Peyer's patch (tissue), 4 donors: ENCODE measurements at regions not wholly inside any gene's neighbourhood (a gene's known extent, or its start where the extent isn't known, plus 50 kb on each side); places are given as distances from the start of the nearest gene placed in this dataset.

Source experiments
- CTCF ChIP-seq, 6 experiments: fragments of 450-650 bp in 4 of 6; fragments of 200-600 bp in 2 of 6; sonication (generic) in 1 of 6; IDR thresholded peaks; one replicate each; pipeline ENCODE4 v1.5.1; 2017 to 2019; ENCODE audit warnings: antibody characterized with exemption in 6 of 6, mild to moderate bottlenecking in 3 of 6, moderate library complexity in 1 of 6
- POLR2A ChIP-seq, 2 donors: fragments of 450-650 bp; IDR thresholded peaks; one replicate each; pipeline ENCODE4 v1.5.1; 2017; ENCODE audit warnings: antibody characterized with exemption in 2 of 2, mild to moderate bottlenecking in 2 of 2, moderate library complexity in 2 of 2

- TF ChIP-seq CTCF (IDR thresholded peaks at IDR 0.05) (no peak), POLR2A (IDR thresholded peaks at IDR 0.05) (no peak)
Observed at GRCh38 chr2:133838642-133839365, 270.5 kb upstream of the NCKAP5 start.
